Loucy (cell line): ENCODE measurements at regions not wholly inside any gene's neighbourhood (a gene's known extent, or its start where the extent isn't known, plus 50 kb on each side); places are given as distances from the start of the nearest gene placed in this dataset.

ENCODE experiments used
- EZH2phosphoT487 ChIP-seq: fragments of 200-600 bp; IDR thresholded peaks from 2 replicates; pipeline ENCODE4 v1.6.1; 2018; ENCODE audit warnings: antibody characterized with exemption, mild to moderate bottlenecking, moderate library complexity, borderline replicate concordance
- TF ChIP-seq, protein P1 (sequence below): fragments of 200-600 bp; sonication (generic); conservative IDR thresholded peaks from 2 replicates; pipeline ENCODE4 v1.5.1; 2014; ENCODE audit warnings: mild to moderate bottlenecking, antibody characterized with exemption, low read length

DNA sequence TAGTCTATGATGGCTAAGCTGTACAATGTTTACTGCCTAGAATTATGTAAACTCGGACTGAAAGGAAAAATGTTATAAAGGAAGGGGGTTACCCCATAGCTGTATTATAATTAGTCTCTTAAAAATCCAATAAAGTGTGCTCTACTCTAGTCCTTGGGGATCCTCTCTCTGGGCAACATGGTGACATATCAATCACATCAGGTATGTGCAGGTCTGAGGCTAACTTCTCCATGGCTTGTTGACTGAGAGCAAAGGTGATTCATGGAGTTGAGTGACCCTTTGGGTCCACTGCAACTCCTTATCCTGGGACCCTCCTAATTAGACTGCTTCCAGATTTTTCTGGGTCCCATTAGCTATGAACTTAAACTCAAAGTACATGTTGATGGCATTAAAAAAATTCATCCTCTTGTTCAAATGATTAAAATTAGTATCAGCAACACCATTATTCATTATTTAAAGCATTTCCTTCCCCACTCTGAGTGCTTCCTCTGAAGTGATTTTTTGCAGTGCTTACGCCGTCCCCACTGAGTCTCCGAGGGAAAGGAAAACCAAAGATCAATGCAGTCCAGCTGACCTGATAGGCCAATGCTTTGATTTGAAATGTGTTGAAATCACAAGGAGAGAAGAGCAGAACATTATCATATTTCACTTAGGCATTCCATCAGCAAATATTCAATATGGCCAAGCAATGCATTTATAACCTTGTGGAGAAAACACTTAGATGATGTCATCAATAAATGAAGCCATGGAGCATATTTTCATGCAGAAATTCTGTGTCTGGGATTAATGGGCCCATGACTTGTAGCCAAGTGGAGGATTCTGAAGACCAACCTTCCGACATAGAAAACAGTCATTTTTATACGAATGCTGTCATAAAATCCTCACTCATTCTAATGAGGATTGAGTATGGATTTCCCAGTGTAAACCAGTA is 161.7 kb upstream of the CRBN start:
- TF ChIP-seq, protein P1, sequence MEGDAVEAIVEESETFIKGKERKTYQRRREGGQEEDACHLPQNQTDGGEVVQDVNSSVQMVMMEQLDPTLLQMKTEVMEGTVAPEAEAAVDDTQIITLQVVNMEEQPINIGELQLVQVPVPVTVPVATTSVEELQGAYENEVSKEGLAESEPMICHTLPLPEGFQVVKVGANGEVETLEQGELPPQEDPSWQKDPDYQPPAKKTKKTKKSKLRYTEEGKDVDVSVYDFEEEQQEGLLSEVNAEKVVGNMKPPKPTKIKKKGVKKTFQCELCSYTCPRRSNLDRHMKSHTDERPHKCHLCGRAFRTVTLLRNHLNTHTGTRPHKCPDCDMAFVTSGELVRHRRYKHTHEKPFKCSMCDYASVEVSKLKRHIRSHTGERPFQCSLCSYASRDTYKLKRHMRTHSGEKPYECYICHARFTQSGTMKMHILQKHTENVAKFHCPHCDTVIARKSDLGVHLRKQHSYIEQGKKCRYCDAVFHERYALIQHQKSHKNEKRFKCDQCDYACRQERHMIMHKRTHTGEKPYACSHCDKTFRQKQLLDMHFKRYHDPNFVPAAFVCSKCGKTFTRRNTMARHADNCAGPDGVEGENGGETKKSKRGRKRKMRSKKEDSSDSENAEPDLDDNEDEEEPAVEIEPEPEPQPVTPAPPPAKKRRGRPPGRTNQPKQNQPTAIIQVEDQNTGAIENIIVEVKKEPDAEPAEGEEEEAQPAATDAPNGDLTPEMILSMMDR = no peak
- no peak for TF ChIP-seq EZH2phosphoT487
